PC-9 (cell line): ENCODE measurements at regions not wholly inside any gene's neighbourhood (a gene's known extent, or its start where the extent isn't known, plus 50 kb on each side); places are given as distances from the start of the nearest gene placed in this dataset.

Experiments
- BruUV-seq: library from RNA; stranded (reverse); fragments of 400-500 nt; replicated peaks from 2 replicates; lab custom pipeline; 2021; lab: Mats Ljungman, UMichigan
- CTCF ChIA-PET: fragments of 300-600 bp; sonication (Branson Sonifier 250); formaldehyde crosslinking; loops from one replicate; lab custom pipeline; 2022; ENCODE audit warnings: antibody characterized with exemption; lab: Charles Lee
- POLR2A ChIA-PET: fragments of 300-600 bp; sonication (Branson Sonifier 250); formaldehyde crosslinking; loops from one replicate; lab custom pipeline; 2022; ENCODE audit warnings: antibody characterized with exemption; ENCODE audit not compliant: unreplicated experiment; lab: Charles Lee
- DNase-seq, 2 experiments: peaks; one replicate each; pipeline versions ENCODE4 v3.0.0 to v3.0.0-alpha.2; 2015 to 2022; ENCODE audit warnings: mixed read lengths in 1 of 2
- H2AFZ ChIP-seq: fragments of 200-600 bp; sonication (generic); 2 replicates; pipeline ENCODE4 v1.8.1; 2017; ENCODE audit warnings: antibody characterized with exemption
- H3F3A ChIP-seq: fragments of 200-600 bp; sonication (generic); 2 replicates; pipeline ENCODE4 v1.8.1; 2017; ENCODE audit warnings: antibody characterized with exemption, mild to moderate bottlenecking, low read depth; ENCODE audit not compliant: insufficient read depth
- H3K27ac ChIP-seq: fragments of 200-600 bp; sonication (generic); 2 replicates; pipeline ENCODE4 v1.6.1; 2016; ENCODE audit warnings: mixed run types
- H3K27me3 ChIP-seq: fragments of 200-600 bp; sonication (generic); 2 replicates; pipeline ENCODE4 v1.6.1; 2016; ENCODE audit warnings: low read depth, mixed run types; ENCODE audit not compliant: insufficient read depth
- H3K36me3 ChIP-seq: fragments of 200-600 bp; sonication (generic); 2 replicates; pipeline ENCODE4 v1.6.1; 2016; ENCODE audit warnings: low read depth, mixed run types
- H3K4me1 ChIP-seq: fragments of 200-600 bp; sonication (generic); replicated peaks from 2 replicates; pipeline ENCODE4 v1.6.1; 2016; ENCODE audit warnings: mixed run types; ENCODE audit not compliant: insufficient read depth
- H3K4me2 ChIP-seq: fragments of 200-600 bp; sonication (generic); 2 replicates; pipeline ENCODE4 v1.6.1; 2017; ENCODE audit warnings: mixed run types
- H3K4me3 ChIP-seq: fragments of 200-600 bp; sonication (generic); 2 replicates; pipeline ENCODE4 v1.6.1; 2016; ENCODE audit warnings: mixed run types
- H3K79me2 ChIP-seq: fragments of 200-600 bp; sonication (generic); 2 replicates; pipeline ENCODE4 v1.6.1; 2017; ENCODE audit warnings: low read depth, mixed run types
- H3K9me2 ChIP-seq: fragments of 200-600 bp; sonication (generic); 2 replicates; pipeline ENCODE4 v1.8.1; 2017; ENCODE audit warnings: mild to moderate bottlenecking; ENCODE audit not compliant: insufficient read depth
- H3K9me3 ChIP-seq: fragments of 200-600 bp; sonication (generic); 2 replicates; pipeline ENCODE4 v1.8.1; 2016; ENCODE audit warnings: low read depth; ENCODE audit not compliant: insufficient read depth
- H4K20me1 ChIP-seq: fragments of 200-600 bp; sonication (generic); 2 replicates; pipeline ENCODE4 v1.8.1; 2017; ENCODE audit not compliant: insufficient read depth
- CTCF ChIP-seq: fragments of 200-600 bp; sonication (generic); conservative IDR thresholded peaks from 2 replicates; pipeline ENCODE4 v1.6.1; 2017; ENCODE audit warnings: mixed run types, antibody characterized with exemption, mild to moderate bottlenecking, moderate library complexity
- EZH2 ChIP-seq: fragments of 200-600 bp; sonication (generic); IDR thresholded peaks from 2 replicates; pipeline ENCODE4 v1.8.0; 2017; ENCODE audit warnings: antibody characterized with exemption, low read depth
- intact Hi-C: fragments of 100-400 bp; cut with micrococcal nuclease; formaldehyde crosslinking; loops from one replicate; pipeline ENCODE4 v1.10.0; 2022; ENCODE audit not compliant: unreplicated experiment

DNA sequence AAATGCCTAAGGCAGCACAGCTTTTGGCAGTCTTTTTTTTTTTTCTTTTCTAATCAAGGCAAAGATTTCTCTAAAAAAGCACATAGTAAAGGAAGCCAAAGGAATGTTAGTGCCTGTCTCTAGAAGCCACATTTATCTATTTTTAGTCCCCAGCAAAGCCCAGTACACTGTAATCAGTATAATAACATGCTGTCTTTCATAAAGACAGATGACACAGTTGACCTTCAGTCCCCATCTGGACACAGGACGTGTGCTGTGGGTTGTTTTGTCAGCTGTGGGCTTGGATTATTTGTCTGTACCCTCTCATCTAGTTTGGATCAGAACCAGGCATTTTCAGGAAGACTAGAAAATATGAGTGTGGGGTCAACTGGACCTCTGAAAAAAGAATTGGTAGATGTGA, 110.4 kb upstream of the CTNNB1 start:
- no peak for DNase-seq
- ChIA-PET CTCF (no interaction called here), POLR2A (no interaction called here)
- Histone ChIP-seq H3K4me2 (no peak overlapping the region), H3K36me3 (no peaks in the 10 kb centered on the region), H3K27ac (no peak overlapping the region), H3K4me1 (no peaks in the 10 kb centered on the region), H3F3A (no peaks in the 10 kb centered on the region), H3K9me3 (no peaks in the 10 kb centered on the region), H4K20me1 (no peaks in the 10 kb centered on the region), H2AFZ (no peak overlapping the region), H3K27me3 (no peaks in the 10 kb centered on the region), H3K9me2 (no peaks in the 10 kb centered on the region), H3K4me3 (no peak overlapping the region), H3K79me2 (no peaks in the 10 kb centered on the region)
- intact Hi-C loops = no loop called here
- TF ChIP-seq CTCF (no peak), EZH2 (no peak)
- no TSS peak for BruUV-seq

DNA sequence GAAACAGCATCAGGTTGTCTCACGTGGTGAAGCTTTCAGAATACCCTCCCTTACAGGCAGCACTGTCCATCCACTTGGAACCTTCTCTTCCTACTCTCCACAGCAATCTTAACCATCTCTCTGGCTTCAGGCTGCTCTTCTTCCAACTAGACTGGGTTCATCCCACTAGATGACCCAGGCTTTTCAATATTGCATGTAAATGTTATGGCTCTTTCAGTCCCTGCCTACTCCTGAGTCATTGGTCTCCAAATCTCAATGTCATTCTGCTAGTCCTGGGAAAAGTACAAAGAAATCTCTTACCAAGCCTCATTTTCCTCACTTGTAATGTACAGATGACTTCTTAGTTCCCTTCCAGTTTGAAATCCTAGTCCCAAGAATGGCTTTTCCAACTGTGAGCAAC, 109.7 kb upstream of the CTNNB1 start:
- Histone ChIP-seq H3K4me3 (no peak overlapping the region), H3K9me3 (no peaks in the 10 kb centered on the region), H4K20me1 (no peaks in the 10 kb centered on the region), H3K36me3 (no peaks in the 10 kb centered on the region), H3K4me2 (no peak overlapping the region), H3K27ac (no peak overlapping the region), H3K9me2 (no peaks in the 10 kb centered on the region), H3K4me1 (no peaks in the 10 kb centered on the region), H2AFZ (no peak overlapping the region), H3K79me2 (no peaks in the 10 kb centered on the region), H3K27me3 (no peaks in the 10 kb centered on the region), H3F3A (no peaks in the 10 kb centered on the region)
- TF ChIP-seq EZH2 = no peak
- TF ChIP-seq CTCF = no peak
- intact Hi-C loops = no loop called here
- no peak for DNase-seq
- ChIA-PET CTCF (no interaction called here), POLR2A (no interaction called here)
- no TSS peak for BruUV-seq

DNA sequence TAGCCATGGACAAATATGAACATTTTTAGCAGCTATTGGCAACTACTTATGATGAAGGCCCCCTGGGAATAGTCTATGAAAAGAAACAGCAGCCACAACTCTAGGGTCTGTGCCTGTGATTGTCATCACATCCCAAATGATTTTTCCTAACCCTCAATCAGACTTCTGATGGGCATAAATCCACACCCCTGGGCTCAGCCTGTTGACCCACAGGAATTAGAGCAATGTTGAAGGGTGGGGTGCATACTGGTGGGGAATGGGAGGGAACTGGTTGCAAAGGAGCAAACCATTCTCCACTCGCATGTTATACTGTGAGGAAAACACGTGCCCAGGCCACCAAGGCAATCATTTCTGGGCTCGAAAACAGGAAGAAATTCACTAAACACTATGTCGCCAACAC, 106.5 kb upstream of the CTNNB1 start:
- Histone ChIP-seq H3K9me3 (no peaks in the 10 kb centered on the region), H3F3A (no peaks in the 10 kb centered on the region), H3K4me1 (no peaks in the 10 kb centered on the region), H3K9me2 (no peaks in the 10 kb centered on the region), H3K27ac (no peak overlapping the region), H3K4me3 (no peak overlapping the region), H4K20me1 (no peaks in the 10 kb centered on the region), H3K27me3 (no peaks in the 10 kb centered on the region), H3K36me3 (no peaks in the 10 kb centered on the region), H3K79me2 (no peaks in the 10 kb centered on the region), H3K4me2 (no peak overlapping the region), H2AFZ (no peak overlapping the region)
- CTCF ChIA-PET = no interaction called here
- BruUV-seq = no TSS peak
- intact Hi-C loops = no loop called here
- TF ChIP-seq CTCF (no peak), EZH2 (no peak)
- POLR2A ChIA-PET = no interaction called here
- no peak for DNase-seq
